ENCODE measurements at regions not wholly inside any gene's neighbourhood (a gene's known extent, or its start where the extent isn't known, plus 50 kb on each side); places are given as distances from the start of the nearest gene placed in this dataset.

- H3K27me3 ChIP-seq (ENCODE audit: control insufficient read depth in 4 of 4, insufficient read depth in 4 of 4, low read length in 3 of 4): peaks cover 0 to 3% (median under 1%) of the 10 kb centered on the region in 4 donors
- TF ChIP-seq, protein P1, sequence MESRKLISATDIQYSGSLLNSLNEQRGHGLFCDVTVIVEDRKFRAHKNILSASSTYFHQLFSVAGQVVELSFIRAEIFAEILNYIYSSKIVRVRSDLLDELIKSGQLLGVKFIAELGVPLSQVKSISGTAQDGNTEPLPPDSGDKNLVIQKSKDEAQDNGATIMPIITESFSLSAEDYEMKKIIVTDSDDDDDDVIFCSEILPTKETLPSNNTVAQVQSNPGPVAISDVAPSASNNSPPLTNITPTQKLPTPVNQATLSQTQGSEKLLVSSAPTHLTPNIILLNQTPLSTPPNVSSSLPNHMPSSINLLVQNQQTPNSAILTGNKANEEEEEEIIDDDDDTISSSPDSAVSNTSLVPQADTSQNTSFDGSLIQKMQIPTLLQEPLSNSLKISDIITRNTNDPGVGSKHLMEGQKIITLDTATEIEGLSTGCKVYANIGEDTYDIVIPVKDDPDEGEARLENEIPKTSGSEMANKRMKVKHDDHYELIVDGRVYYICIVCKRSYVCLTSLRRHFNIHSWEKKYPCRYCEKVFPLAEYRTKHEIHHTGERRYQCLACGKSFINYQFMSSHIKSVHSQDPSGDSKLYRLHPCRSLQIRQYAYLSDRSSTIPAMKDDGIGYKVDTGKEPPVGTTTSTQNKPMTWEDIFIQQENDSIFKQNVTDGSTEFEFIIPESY (IDR thresholded peaks at IDR 0.05): no peak
- TF ChIP-seq NR2F2 (IDR thresholded peaks at IDR 0.05): no peak
- TF ChIP-seq HNF4G (IDR thresholded peaks at IDR 0.05): no peak
- TF ChIP-seq, protein P2, sequence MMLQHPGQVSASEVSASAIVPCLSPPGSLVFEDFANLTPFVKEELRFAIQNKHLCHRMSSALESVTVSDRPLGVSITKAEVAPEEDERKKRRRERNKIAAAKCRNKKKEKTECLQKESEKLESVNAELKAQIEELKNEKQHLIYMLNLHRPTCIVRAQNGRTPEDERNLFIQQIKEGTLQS (IDR thresholded peaks at IDR 0.05): no peak
- no peak for TF ChIP-seq JUND (IDR thresholded peaks at IDR 0.05)
- no peak for TF ChIP-seq SP1 (IDR thresholded peaks at IDR 0.05)
- no peak for TF ChIP-seq GABPA (IDR thresholded peaks at IDR 0.05 in 1 of 2, conservative IDR thresholded peaks at IDR 0.05 in 1 of 2)
- no peak for TF ChIP-seq FOXA1 (IDR thresholded peaks at IDR 0.05)
- no peak for TF ChIP-seq CTCF (IDR thresholded peaks at IDR 0.05; ENCODE audit: low read depth, low read length, missing input control)
- no peak for TF ChIP-seq HNF4A (conservative IDR thresholded peaks at IDR 0.05)
- TF ChIP-seq YY1 (IDR thresholded peaks at IDR 0.05): no peak
- TF ChIP-seq FOXA2 (IDR thresholded peaks at IDR 0.05): no peak
- no peak for TF ChIP-seq TAF1 (conservative IDR thresholded peaks at IDR 0.05)
- TF ChIP-seq REST (IDR thresholded peaks at IDR 0.05): no peak
- no peak for TF ChIP-seq RAD21 (IDR thresholded peaks at IDR 0.05)
- TF ChIP-seq EGR1 (IDR thresholded peaks at IDR 0.05; ENCODE audit: low read depth in 2 of 2): no peak
- TF ChIP-seq RXRA (IDR thresholded peaks at IDR 0.05): no peak
- TF ChIP-seq, protein P3, sequence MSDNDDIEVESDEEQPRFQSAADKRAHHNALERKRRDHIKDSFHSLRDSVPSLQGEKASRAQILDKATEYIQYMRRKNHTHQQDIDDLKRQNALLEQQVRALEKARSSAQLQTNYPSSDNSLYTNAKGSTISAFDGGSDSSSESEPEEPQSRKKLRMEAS (IDR thresholded peaks at IDR 0.05): no peak
- WGBS: 44% methylated on average over 12 of the region's 12 CpGs
- no peak overlapping the region for H3K9ac ChIP-seq (ENCODE audit: low read depth in 1 of 2, low read length in 2 of 2)
- no peak for DNase-seq (ENCODE audit: low spot score)
- no peaks in the 10 kb centered on the region for H3K9me3 ChIP-seq (ENCODE audit: control insufficient read depth in 4 of 4, low read length in 3 of 4)
- H3K36me3 ChIP-seq (ENCODE audit: control insufficient read depth in 4 of 4, insufficient read depth in 3 of 4, low read depth in 1 of 4, low read length in 3 of 4): no peaks in the 10 kb centered on the region
- no peak overlapping the region for H3K4me3 ChIP-seq (ENCODE audit: low read depth in 1 of 3, low read length in 3 of 3)
- no peaks in the 10 kb centered on the region for H3K4me1 ChIP-seq (ENCODE audit: control insufficient read depth in 4 of 4, insufficient read depth in 4 of 4, low read length in 3 of 4)
- H3K27ac ChIP-seq (ENCODE audit: low read depth in 1 of 2, low read length in 2 of 2): no peak overlapping the region
Measured at GRCh38 chr19:32171719-32172151, 173.7 kb upstream of the ZNF507 start.
